AG10803 (cell line): ENCODE measurements at regions not wholly inside any gene's neighbourhood (a gene's known extent, or its start where the extent isn't known, plus 50 kb on each side); places are given as distances from the start of the nearest gene placed in this dataset.

Experiments used
- DNase-seq: peaks from one replicate; pipeline ENCODE4 v3.0.0; 2010; ENCODE audit warnings: low read depth
- H3K4me3 ChIP-seq: 2 replicates; pipeline ENCODE4 v1.5.1; 2011; ENCODE audit warnings: mild to moderate bottlenecking, low read length, control low read depth
- TF ChIP-seq, protein P1 (sequence below): conservative IDR thresholded peaks from 2 replicates; pipeline ENCODE4 v1.5.1; 2011; ENCODE audit warnings: mild to moderate bottlenecking, low read length, control low read depth, inconsistent platforms

- TF ChIP-seq, protein P1, sequence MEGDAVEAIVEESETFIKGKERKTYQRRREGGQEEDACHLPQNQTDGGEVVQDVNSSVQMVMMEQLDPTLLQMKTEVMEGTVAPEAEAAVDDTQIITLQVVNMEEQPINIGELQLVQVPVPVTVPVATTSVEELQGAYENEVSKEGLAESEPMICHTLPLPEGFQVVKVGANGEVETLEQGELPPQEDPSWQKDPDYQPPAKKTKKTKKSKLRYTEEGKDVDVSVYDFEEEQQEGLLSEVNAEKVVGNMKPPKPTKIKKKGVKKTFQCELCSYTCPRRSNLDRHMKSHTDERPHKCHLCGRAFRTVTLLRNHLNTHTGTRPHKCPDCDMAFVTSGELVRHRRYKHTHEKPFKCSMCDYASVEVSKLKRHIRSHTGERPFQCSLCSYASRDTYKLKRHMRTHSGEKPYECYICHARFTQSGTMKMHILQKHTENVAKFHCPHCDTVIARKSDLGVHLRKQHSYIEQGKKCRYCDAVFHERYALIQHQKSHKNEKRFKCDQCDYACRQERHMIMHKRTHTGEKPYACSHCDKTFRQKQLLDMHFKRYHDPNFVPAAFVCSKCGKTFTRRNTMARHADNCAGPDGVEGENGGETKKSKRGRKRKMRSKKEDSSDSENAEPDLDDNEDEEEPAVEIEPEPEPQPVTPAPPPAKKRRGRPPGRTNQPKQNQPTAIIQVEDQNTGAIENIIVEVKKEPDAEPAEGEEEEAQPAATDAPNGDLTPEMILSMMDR, result no peak
- DNase-seq, result peak; percentile 51
- no peak overlapping the region for H3K4me3 ChIP-seq
Observed at GRCh38 chr17:77734371-77735080, 224.0 kb upstream of the TNRC6C start.

- DNase-seq, result no peak
- TF ChIP-seq, protein P1, result no peak
- no peak overlapping the region for H3K4me3 ChIP-seq
Observed at GRCh38 chr17:77735081-77735565, 223.4 kb upstream of the TNRC6C start.

GRCh38 chr17:77735566-77736198, 222.8 kb upstream of the TNRC6C start:
- no peak for DNase-seq
- TF ChIP-seq, protein P1, result no peak
- H3K4me3 ChIP-seq, result no peak overlapping the region

DNA sequence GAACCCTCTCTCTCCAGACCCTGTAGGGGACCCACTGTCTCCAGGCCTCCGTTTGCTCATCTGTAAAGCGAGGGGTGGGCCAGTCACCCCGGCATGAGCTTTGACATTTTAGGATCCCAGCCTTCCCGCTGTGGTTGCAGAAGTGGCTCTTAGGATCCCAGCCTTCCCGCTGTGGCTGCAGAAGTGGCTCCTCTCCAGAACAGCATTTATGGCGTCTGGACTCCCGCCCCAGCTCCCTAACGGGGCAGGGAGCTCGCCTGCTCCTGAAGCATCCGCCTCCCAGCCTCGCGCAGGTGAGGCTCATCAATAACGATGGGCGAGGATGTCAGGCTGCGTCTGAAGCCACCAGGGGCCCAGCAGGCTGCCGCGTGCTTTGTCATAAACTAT, 222.3 kb upstream of the TNRC6C start:
- TF ChIP-seq, protein P1, result no peak
- H3K4me3 ChIP-seq, result no peak overlapping the region
- DNase-seq, result no peak

DNA sequence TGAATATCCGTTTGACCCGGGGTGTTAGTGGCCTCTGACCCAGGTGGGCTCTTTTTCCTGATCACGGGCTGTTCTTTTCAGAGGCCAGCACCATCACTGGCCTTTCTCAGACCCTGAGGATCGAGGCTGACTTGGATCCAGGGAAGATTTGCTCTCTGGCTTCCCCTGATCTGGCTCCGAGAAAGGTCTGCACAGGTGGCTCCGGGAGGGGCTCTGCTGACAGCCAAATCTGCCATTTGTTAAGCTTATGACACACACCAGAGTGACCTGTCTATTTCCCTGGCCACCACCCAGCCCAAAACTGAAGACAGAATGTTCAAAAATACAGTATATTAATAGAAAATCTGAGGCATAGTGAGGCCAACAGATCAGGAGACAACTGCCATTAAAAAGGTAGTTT, 221.8 kb upstream of the TNRC6C start:
- no peak overlapping the region for H3K4me3 ChIP-seq
- DNase-seq, result no peak
- TF ChIP-seq, protein P1, result no peak

- TF ChIP-seq, protein P1, result no peak
- DNase-seq, result no peak
- H3K4me3 ChIP-seq, result no peak overlapping the region
Observed at GRCh38 chr17:77737442-77738265, 220.8 kb upstream of the TNRC6C start.
